Gastrocnemius medialis (tissue), 4 donors: ENCODE measurements at regions not wholly inside any gene's neighbourhood (a gene's known extent, or its start where the extent isn't known, plus 50 kb on each side); places are given as distances from the start of the nearest gene placed in this dataset.

Experiments
- POLR2A ChIP-seq, 2 donors: fragments of 450-650 bp; IDR thresholded peaks; one replicate each; pipeline ENCODE4 v1.6.1; 2017; ENCODE audit warnings: antibody characterized with exemption in 2 of 2, mild to moderate bottlenecking in 2 of 2, moderate library complexity in 2 of 2
- TF ChIP-seq, protein P1 (sequence below), 5 experiments: fragments of 450-650 bp in 3 of 5; fragments of 200-600 bp in 2 of 5; sonication (generic) in 2 of 5; IDR thresholded peaks in 4 of 5; conservative IDR thresholded peaks in 1 of 5; 1 replicate in 4 of 5; 2 replicates in 1 of 5; pipeline ENCODE4 v1.5.1; 2016 to 2019; ENCODE audit warnings: antibody characterized with exemption in 5 of 5, mild to moderate bottlenecking in 3 of 5, moderate library complexity in 3 of 5

- no peak for TF ChIP-seq POLR2A (IDR thresholded peaks at IDR 0.05)
- TF ChIP-seq, protein P1, sequence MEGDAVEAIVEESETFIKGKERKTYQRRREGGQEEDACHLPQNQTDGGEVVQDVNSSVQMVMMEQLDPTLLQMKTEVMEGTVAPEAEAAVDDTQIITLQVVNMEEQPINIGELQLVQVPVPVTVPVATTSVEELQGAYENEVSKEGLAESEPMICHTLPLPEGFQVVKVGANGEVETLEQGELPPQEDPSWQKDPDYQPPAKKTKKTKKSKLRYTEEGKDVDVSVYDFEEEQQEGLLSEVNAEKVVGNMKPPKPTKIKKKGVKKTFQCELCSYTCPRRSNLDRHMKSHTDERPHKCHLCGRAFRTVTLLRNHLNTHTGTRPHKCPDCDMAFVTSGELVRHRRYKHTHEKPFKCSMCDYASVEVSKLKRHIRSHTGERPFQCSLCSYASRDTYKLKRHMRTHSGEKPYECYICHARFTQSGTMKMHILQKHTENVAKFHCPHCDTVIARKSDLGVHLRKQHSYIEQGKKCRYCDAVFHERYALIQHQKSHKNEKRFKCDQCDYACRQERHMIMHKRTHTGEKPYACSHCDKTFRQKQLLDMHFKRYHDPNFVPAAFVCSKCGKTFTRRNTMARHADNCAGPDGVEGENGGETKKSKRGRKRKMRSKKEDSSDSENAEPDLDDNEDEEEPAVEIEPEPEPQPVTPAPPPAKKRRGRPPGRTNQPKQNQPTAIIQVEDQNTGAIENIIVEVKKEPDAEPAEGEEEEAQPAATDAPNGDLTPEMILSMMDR (IDR thresholded peaks at IDR 0.05 in 4 of 5, conservative IDR thresholded peaks at IDR 0.05 in 1 of 5) = no peak
Observed at GRCh38 chr6:15792842-15793241, 130.0 kb upstream of the DTNBP1 start.
